NCI-H526 (cell line): ENCODE measurements at regions not wholly inside any gene's neighbourhood (a gene's known extent, or its start where the extent isn't known, plus 50 kb on each side); places are given as distances from the start of the nearest gene placed in this dataset.
"Not testable (repeated sequence)": the region's sequence is repeated elsewhere in the genome, so short reads cannot be mapped to it uniquely, and the experiment has no call there.

Experiments
- DNase-seq, 2 experiments: peaks; one replicate each; lab custom pipeline; 2025; lab: John Stamatoyannopoulos, UW

DNA sequence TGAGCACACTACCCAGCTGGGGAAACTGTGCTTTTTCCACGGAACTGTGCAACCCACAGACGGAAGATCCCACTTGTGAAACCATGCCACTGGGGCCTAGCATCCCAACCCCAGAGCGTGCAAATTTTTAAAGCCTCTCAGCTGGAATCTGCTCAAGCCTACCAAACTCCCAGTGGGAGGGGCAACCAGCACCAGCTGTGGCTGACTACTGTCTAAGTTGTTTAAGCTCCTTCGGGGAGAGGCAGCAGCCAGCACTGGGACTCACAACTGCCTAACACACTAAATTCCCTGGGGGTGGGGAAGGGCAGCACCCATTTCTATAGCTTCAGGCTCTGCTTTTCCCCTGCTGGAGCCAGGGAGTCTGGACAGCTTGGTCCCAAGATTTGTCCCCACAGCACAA lies 287.6 kb upstream of the MSX2 start:
- DNase-seq = peak in 1 of 2 experiments; percentile 15

DNA sequence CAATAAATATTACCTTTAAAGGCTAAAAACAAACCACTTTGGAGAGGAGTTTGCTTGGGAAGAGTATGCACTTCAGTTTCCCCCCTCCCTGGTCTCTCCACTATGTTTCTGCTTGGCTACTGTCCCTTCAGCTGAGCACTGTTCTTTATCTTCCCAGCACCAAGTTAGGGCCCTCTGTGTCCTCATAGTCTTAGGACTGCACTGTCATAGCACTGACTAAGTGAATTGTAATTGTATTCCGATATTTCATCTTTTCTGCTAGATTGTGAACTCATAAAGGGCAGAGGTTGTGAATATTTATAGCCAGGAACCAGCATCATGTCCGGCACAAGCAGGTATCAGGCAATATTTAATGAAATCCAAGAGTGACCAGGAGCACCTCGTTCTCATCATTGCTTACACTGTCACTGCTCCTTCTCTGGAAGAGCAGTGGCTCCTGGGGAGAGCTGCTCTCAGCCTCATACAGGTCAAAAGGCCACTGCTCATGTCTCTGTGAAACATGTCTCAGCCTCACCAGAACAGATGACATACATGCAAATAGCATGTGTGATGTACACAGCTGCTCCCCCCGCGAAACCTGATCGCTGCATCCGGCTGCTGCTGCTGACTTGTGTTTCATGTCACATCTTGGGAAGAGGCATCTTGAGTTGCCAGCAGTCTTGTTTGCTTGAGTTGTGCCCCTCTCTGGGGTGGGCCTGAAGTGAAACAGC lies 279.7 kb upstream of the MSX2 start:
- DNase-seq = peak; percentile 30 to 48

DNA sequence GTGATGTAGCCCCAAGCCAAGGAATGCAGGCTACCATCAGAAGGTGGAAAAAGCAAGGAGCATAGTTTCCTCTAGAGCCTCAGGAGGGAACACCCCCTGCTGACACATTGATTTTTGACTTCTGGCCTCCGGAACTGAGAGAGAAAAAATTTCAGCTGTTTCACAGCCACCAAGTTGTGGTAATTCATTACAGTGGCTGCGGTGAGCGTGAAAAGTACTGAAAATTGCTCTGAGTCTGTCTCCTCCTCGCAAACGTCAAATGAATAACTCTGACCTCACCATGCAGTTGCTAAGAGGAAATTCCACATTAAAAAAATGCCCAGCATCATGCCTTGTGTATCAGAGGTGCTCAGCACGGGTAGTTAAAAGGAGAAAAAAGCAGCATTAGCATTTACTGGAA lies 277.9 kb upstream of the MSX2 start:
- no peak for DNase-seq

DNA sequence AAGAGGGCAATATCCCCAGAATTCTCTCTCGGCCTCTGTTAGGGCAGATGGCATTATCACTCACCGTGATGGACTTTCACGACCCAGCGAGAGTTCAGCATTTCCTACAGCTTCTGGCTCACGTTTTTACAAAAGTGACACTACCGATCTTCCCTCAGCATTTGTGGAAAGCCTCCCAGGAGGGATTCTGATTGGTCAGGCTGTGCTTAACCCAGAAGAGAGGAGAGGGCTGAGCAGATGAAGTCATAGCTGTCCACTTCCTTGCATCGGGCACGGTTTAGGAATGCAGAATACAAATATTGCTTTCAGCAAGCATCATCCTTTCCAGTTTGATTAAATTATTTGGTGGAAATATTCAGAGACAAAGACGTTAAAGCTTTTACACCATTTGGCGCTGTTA lies 277.4 kb upstream of the MSX2 start:
- no peak for DNase-seq

DNA sequence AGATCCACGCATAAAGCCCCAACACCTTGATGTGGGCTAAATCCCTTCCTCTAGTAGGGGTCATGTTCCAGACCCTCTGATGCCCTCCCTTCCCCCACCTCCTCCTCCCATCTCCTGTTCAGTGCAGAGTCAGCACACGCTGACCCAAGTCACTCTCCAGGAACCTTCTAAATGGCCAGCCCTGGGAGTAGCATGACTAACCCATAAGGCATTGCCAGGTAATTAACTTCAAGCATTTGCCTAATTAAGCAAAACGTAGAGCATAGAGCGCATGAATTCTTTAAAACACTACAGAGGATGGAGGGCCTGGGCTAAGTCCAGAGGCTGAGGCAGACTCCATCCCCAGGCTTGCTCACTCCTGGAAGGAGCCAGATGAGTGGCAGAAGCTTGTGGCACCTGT lies 276.3 kb upstream of the MSX2 start:
- no peak for DNase-seq

DNA sequence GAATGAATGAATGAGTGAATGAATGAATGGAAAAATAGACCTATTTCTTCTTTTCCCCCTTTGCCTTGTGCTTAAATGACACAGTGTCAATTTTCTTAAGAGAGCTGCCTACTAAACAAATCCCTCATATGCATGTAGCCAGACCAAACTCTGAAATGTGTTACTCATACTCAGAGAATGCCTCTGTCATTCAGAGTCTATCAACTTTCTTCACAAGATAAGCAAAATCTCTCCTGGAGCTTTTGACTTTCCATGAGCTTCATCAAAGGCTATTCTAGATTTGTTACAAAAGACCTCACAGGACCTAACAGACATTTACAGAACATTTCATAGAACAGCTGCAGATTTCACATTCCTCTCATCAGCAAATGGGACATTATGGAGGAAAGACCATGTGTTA lies 275.7 kb upstream of the MSX2 start:
- no peak for DNase-seq

DNA sequence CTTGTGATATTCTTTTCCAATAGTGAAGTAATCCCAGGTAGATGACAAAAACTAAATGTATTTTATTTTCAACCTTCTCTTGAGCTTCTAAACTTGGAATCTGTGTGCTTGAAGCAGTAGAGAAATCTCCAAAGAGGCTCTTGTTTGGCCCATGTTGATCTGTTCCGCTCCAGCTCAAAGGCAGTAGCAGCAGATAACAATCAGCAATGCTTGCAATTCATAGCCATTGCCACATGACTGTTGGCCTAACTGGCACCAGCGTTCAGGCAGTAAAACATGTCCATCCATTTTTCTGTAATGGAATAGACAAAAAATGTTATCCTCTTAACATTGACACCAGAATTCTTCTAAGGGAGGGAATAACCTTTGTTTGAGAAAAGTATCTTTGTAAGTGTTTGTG lies 270.7 kb upstream of the MSX2 start:
- peak in 1 of 2 experiments; percentile 15 for DNase-seq

DNA sequence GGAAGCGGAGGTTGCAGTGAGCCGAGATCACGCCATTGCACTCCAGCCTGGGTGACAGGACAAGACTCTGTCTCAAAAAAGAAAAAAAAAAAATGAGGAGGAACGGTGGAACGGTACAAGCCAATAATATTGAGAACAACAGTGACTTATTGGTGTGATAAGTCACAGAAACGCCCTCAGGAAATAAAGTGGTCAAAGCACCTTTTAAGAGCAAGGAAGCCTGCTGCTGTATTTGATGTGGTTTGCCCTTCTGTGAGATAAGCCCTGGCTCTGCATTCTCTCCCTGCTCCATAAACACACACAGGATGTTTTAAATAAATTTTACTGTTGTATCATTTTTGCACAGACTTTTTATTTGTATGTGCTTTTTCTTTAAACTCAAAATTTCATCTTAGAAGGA lies 269.9 kb upstream of the MSX2 start:
- DNase-seq = no peak

DNA sequence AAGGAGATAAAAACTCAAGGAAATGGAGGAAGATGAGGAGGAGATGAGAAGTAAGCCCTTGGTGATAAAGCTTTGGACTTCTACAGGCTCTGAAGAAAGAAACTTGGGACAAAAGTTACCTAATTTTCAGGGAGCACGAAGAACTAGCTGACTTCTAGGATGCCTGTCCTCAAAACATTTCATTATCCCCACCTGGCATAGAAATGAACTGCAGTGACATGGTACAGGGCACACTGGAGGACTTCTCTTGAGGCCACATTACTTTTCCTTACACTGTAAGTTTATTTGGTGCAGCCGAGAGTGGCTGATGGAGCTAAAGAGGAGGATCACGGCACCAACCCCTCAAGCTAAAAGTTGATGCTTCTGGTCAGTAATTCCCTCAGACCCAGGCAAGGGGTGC lies 269.5 kb upstream of the MSX2 start:
- no peak for DNase-seq

DNA sequence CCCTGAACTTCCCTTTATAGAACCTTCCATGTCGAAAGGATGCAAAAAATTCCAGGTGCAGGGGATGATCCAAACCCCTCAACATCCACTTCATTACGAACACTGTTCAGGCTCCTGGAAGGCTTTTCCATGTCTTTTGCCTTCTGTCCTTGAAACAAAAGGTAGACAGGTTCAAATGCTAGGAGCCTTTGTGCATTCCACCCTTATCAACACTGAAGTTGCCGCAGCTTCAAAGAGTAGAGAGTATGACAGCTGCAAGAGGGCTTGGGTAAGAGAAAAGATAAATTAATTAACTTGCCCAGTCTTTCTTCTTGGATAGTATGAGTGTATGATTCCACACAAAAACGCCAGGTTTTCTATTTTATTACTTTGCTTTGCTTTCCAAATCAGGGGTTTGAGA lies 269.1 kb upstream of the MSX2 start:
- DNase-seq = no peak

DNA sequence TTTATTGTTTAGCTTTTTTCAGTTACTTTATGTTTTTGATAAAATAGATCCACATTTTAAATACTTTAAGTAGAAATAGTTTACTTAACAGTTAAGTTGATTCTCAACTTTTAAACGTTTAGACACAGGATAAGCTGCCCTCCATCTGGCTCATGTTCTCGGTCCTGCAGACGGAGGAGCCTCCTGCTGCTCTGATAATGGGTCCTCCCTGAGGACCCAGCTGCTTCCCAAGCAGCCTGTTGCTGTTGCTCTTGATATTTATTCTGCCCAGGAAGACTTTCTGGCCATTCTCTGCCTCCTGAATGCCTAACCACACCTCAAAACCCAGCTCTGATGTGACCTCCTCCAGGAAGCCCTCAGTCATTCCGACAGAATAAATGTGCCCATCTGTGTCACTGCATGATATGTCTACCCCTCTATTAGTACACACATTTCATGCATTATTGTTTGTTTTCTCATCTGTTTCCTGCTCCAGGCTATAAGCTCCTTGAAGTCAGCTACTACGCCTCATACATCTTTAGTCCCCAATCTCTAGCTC lies 267.2 kb upstream of the MSX2 start:
- DNase-seq = no peak

DNA sequence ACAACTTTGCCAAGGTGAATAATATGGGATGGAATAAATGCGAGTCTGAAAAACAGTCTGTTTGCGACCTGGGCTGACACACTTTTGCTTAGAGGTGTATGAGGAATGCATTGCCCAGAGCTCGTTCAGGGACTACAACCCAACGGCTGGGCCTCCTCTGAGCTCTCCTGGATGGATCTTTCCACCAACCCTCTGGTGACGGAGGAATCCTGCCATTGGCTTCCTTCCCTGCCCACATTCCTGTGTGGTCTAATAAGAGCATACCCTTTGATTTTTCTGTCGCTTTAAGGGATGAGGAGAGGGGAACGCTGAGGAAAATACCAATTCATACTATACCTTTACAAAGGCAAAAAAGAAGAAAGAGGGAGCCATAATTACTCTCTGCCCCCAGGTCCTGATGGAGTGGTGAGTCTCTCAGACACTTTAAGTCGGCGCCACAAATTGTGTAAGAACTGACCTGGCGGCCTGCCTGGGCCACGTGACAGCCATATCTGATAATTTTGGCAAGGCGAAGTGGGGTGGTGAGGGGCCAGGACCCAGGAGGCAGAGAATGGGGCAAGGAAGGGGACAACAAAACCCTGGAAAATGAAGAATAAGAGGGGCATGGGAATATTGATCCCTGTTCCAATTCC lies 265.2 kb upstream of the MSX2 start:
- no peak for DNase-seq

DNA sequence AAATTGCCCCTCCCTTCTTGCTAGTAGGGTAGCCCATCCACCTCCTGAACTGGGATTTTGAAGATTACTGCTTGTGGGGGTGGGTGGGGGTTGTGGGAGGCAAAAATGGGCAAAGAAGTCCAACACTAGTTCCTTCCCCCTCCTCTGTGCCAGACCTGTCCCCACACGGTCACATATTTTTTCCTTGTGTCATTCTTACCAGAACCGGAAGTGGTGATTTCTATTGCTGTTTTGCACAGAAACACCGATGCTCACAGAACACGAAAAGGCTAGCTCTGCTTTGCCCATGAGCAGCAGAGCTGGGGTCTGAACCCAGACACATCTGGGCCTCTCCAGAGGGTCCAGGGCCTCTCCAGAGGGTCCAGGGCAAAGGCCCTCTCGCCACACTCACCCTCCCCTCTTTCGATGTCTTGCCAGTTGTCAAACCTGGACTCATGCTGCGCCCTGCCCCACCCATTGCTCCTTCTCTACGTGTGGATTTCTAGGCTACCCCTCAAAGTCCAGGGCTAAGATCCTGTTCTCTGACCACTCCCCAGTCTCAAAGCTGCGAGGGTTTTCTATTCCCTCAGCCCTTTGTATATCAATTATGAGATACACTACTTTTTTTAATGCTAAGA lies 264.4 kb upstream of the MSX2 start:
- DNase-seq = no peak

DNA sequence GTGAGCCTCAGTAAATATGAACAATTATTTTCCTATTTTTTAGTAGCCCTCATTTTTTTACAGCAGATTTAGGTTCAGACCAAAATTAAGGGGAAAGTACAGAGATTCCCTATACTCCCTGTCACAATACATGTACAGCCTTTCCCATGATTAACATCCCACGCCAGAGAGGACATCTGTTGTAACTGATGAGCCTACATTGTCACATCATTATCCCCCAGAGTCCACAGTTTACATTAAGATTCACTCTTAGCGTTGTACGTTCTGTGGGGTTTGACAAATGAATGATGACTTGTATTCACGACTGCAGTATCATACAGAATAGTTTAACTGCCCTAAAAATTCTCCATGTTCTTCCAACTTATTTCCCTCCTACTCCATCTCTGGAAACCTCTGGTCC lies 262.3 kb upstream of the MSX2 start:
- no peak for DNase-seq

DNA sequence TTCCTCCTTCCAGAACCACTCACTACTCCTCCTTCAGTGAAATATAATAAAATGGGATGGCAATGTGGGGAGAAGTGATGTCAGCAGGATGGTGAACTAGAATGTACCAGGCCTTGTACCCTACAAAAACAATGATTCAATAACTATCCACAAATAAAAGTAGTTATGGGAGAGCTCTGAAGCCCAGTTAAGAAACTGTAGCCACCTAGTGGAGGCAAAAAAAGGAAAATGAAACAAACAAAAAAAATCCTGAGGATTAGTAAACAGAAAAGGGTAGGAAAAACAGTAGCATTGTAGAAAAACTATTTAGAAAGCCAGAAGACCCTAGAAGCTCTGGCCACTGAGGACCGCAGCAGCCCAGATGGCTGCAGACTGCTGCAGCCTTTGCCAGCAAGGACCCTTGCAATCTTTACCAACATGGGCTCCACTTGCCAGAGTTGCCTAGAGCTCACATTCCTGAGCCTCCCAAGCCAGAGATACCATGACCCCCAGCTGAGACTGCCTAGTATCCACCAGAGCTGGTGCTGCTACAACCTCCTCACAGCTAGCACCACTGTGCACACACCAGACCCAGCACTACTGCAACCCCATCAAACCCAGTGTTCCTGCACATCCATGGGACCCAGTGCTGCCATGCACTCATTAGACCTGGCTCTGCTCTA lies 259.7 kb upstream of the MSX2 start:
- DNase-seq = no peak

DNA sequence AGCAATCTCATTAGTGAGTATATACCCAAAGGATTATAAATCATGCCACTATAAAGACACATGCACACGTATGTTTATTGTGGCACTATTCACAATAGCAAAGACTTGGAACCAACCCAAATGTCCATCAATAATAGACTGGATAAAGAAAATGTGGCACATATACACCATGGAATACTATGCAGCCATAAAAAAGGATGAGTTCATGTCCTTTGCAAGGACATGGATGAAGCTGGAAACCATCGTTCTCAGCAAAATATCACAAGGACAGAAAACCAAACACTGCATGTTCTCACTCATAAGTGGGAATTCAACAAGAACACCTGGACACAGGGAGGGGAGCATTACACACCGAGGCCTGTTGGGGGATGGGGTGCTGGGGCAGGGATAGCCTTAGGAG lies 252.9 kb upstream of the MSX2 start:
- not testable (repeated sequence) for DNase-seq

DNA sequence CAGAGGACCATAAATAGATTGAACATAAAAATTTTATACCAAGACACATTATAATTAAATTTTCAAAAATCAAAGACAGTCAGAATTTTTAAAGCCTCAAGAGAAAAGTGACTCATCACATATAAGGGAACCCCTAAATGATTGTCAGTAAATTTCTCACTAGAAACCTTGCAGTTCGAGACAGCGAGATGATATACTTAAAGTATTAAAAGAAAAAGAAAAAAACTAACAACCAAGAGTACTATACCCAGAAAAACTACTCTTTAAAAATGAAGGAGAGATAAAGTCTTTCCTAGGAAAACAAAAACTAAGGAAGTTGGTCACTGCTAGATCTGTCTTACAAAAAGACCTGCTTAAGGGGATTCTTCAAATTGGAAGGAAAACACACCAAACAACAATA lies 251.4 kb upstream of the MSX2 start:
- DNase-seq = no peak

DNA sequence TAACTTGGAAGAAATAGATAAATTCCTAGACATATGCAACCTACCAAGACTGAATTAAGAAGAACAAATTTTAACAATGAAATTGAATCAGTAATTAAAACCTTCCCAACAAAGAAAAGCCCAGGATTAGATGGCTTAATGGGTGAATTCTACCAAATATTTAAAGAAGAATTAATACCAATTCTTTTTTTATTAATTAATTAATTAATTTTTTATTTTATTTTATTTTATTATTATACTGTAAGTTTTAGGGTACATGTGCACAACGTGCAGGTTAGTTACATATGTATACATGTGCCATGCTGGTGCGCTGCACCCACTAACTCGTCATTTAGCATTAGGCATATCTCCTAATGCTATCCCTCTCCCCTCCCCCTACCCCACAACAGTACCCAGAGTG lies 248.4 kb upstream of the MSX2 start:
- DNase-seq = not testable (repeated sequence)

DNA sequence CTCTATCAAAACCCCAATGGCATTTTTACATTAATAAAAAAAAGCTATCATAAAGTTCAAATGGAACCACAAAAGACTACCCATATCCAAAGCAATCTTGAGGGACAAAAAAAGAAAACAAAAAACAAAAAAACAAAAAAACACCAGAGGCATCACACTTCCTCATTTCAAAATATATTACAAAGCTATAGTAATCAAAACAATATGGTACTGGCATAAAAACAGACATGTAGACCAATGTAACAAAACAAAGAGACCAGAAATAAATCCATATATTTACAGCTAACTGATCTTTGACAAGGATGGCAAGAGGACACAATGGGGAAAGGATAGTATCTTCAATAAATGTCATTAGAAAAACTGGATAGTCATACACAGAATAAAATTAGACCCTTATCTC lies 245.1 kb upstream of the MSX2 start:
- DNase-seq = no peak

DNA sequence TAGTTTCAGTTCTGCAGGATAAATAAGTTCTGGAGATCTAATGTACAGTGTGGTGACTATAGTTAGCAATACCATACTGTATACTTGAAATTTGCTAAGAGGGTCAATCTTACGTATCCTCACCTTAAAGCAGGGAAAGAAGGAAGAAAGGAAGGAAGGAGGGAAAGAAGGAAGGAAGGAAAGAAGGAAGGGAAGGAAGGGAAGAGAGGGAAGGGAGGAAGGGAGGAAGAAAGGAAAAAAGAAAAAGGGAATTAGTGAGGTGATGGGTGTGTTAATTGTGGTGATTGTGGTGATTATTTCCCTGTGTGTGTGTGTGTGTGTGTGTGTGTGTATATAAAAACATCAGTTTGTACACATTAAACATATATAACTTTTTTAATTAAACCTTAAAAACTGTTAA lies 242.6 kb upstream of the MSX2 start:
- DNase-seq = no peak

DNA sequence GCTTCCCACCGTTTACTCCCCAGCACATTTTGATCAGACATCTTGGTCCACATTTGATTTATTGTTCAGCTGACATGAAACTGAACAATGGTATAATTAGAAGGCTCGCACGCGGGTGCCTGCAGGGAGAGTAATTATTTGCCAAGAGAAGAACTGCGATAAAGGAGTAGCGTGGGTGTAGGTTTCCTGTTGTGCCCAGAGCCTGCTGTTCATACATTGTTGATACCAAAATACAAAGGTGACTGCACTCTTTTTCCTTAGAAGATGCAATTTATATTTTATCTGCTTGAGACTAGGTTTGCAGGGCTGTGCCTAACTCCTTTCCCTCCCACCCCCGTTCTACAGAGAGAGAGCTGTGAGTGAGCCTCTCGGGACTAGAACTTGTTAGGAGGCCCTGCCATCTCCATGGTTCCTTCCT lies 241.8 kb upstream of the MSX2 start:
- DNase-seq = peak in 1 of 2 experiments; percentile 39

DNA sequence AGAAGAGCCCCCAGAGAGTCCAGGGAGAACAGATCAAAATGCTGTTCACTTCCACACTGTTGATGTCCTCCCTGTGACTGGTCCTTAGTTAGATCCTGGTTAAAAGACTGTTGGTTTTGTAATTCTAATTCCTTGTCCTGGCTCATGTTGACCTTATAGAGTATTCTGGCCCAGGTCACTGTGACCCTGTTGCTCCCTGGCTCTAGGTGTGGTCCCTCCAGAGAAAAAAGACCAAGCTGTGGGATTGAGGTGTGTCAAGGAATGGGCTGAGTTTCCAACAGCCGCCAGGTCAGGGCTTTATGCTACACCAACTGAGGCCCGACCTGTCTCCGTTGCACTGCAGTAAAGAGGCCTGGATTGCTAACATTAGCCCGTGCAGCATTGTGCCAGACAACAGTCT lies 241.0 kb upstream of the MSX2 start:
- no peak for DNase-seq

DNA sequence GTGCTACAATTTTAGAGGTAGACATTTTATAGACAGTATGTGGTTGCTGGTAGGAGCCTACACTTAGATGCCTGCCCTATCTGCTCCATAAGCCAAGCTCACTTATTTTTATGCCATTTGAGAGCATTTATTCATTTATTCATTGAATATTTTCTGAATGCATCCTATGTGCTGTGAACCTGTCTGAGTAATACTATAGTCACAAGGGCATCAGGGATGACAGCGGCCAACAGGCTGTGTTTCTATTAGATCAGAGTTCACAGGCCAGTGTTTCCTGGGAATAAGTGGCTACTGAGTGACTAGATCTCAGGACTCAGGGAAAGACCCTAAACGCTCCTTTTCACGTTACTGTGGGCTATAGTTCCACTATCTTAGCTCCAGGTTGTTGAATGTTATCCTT lies 235.2 kb upstream of the MSX2 start:
- no peak for DNase-seq
